Sigmoid colon (tissue), 4 donors: ENCODE measurements at regions not wholly inside any gene's neighbourhood (a gene's known extent, or its start where the extent isn't known, plus 50 kb on each side); places are given as distances from the start of the nearest gene placed in this dataset.

ENCODE experiments used
- EP300 ChIP-seq, 4 donors: sonication (generic); formaldehyde crosslinking; IDR thresholded peaks; one replicate each; pipeline ENCODE4 v1.6.1; 2017; ENCODE audit warnings: antibody characterized with exemption in 4 of 4
- POLR2A ChIP-seq, 2 donors: fragments of 450-650 bp; IDR thresholded peaks; one replicate each; pipeline ENCODE4 v1.6.1; 2016; ENCODE audit warnings: antibody characterized with exemption in 2 of 2, mild to moderate bottlenecking in 2 of 2, moderate library complexity in 2 of 2
- POLR2AphosphoS5 ChIP-seq, 4 donors: sonication (generic); formaldehyde crosslinking; IDR thresholded peaks; one replicate each; pipeline ENCODE4 v1.6.1; 2017; ENCODE audit warnings: antibody characterized with exemption in 4 of 4
- TF ChIP-seq, protein P1 (sequence below), 4 experiments: fragments of 450-650 bp in 3 of 4; fragments of 200-600 bp in 1 of 4; IDR thresholded peaks; one replicate each; pipeline ENCODE4 v1.5.1; 2016 to 2019; ENCODE audit warnings: antibody characterized with exemption in 4 of 4, mild to moderate bottlenecking in 3 of 4, moderate library complexity in 2 of 4

DNA sequence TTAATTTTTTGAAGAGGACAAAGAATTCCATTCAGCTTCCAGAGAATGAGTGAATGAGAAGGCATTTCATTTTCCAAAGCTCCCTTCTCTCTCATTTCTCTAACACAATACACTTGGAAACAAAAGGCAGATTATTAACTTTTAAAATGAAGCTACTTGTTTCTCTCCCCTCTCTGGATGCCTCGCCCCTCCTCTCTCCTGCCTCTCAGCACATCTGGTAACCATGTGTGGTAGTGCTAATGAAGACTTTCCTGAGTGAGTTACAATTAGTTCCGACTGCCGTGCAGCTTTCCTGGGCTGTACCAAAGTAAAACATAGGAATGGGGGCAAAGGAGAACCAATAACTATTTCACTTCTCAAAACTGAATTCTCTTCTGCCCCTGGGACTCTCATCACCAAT, 84.7 kb upstream of the SOX5 start:
- TF ChIP-seq POLR2A (IDR thresholded peaks at IDR 0.05) (no peak), EP300 (IDR thresholded peaks at IDR 0.05) (no peak), POLR2AphosphoS5 (IDR thresholded peaks at IDR 0.05) (no peak)
- TF ChIP-seq, protein P1, sequence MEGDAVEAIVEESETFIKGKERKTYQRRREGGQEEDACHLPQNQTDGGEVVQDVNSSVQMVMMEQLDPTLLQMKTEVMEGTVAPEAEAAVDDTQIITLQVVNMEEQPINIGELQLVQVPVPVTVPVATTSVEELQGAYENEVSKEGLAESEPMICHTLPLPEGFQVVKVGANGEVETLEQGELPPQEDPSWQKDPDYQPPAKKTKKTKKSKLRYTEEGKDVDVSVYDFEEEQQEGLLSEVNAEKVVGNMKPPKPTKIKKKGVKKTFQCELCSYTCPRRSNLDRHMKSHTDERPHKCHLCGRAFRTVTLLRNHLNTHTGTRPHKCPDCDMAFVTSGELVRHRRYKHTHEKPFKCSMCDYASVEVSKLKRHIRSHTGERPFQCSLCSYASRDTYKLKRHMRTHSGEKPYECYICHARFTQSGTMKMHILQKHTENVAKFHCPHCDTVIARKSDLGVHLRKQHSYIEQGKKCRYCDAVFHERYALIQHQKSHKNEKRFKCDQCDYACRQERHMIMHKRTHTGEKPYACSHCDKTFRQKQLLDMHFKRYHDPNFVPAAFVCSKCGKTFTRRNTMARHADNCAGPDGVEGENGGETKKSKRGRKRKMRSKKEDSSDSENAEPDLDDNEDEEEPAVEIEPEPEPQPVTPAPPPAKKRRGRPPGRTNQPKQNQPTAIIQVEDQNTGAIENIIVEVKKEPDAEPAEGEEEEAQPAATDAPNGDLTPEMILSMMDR (IDR thresholded peaks at IDR 0.05), result no peak
